ENCODE measurements at regions not wholly inside any gene's neighbourhood (a gene's known extent, or its start where the extent isn't known, plus 50 kb on each side); places are given as distances from the start of the nearest gene placed in this dataset.
"Not testable (repeated sequence)": the region's sequence is repeated elsewhere in the genome, so short reads cannot be mapped to it uniquely, and the experiment has no call there.

DNA sequence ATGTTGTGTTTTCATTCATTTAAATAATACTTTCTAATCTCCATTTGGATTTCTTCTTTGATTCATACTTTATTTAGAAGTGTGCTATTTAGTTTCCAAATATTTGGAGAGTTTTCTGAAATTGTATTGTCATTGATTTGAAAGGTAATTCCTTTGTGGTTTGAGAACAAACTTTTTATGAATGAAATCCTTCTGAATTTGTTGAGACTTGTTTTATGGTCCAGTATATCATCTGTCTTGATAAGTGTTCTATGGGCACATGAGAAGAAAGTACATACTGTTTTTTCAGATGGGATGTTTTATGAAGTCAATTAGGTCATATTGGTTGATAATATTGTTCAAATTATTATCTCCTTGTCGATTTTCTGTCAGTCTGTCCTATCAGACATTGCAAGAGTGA lies 953.8 kb downstream of the NR2F1-AS1 start:
- no peak overlapping the region for H3K27ac ChIP-seq
- no peak for DNase-seq
- no peaks in the 10 kb centered on the region for H3K9me3 ChIP-seq
- 73 to 78% (median 73%) methylated on average over 1 of the region's 1 CpG for WGBS, 3 donors
- H3K4me1 ChIP-seq (ENCODE audit: insufficient read depth) = no peaks in the 10 kb centered on the region
- H3K4me3 ChIP-seq = no peak overlapping the region
- intact Hi-C loops (cut with DNase I) = no loop called here
- TF ChIP-seq POLR2A (IDR thresholded peaks at IDR 0.05) = no peak
- no peak for TF ChIP-seq CTCF (IDR thresholded peaks at IDR 0.05)
- TF ChIP-seq EP300 (IDR thresholded peaks at IDR 0.05) = no peak
- H3K36me3 ChIP-seq = no peaks in the 10 kb centered on the region
- no peaks in the 10 kb centered on the region for H3K27me3 ChIP-seq

- 14 to 19% (median 19%) methylated on average over 1 of the region's 1 CpG for WGBS, 3 donors
- intact Hi-C loops (cut with DNase I) = no loop called here
Measured at GRCh38 chr5:92616085-92616484, 964.9 kb downstream of the NR2F1-AS1 start.

DNA sequence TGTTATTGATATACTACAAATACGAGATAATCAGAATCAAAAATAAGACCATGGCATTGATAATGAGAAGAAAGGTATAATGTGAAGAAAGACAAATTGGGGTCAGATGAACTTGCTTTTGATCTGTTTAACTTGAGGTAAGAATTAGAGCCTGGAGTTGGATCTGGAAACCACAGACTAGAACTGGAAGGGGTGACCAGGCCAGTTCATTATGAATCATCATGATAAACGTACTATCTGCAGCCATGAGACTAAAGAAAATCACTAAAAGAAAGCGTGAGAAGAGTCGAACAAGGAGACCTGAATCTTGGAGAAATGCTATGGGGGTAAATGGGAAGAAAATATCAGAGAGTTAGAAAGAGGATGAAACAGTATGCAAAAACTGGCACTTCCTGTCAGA lies 967.5 kb downstream of the NR2F1-AS1 start:
- TF ChIP-seq EP300 (IDR thresholded peaks at IDR 0.05) (no peak), CTCF (IDR thresholded peaks at IDR 0.05) (no peak), POLR2A (IDR thresholded peaks at IDR 0.05) (no peak)
- Histone ChIP-seq H3K4me1 (ENCODE audit: insufficient read depth) (no peaks in the 10 kb centered on the region), H3K27ac (no peak overlapping the region), H3K36me3 (no peaks in the 10 kb centered on the region), H3K4me3 (no peak overlapping the region), H3K27me3 (no peaks in the 10 kb centered on the region), H3K9me3 (no peaks in the 10 kb centered on the region)
- intact Hi-C loops (cut with DNase I) = no loop called here
- DNase-seq = no peak
- 85 to 93% (median 90%) methylated on average over 4 of the region's 4 CpGs for WGBS, 3 donors

More at GRCh38 chr5:92616085-92616484, 964.9 kb downstream of the NR2F1-AS1 start:
- Histone ChIP-seq H3K36me3 (no peaks in the 10 kb centered on the region), H3K27ac (no peak overlapping the region), H3K4me1 (ENCODE audit: insufficient read depth) (no peaks in the 10 kb centered on the region), H3K27me3 (no peaks in the 10 kb centered on the region), H3K4me3 (no peak overlapping the region), H3K9me3 (no peaks in the 10 kb centered on the region)
- no peak for DNase-seq
- TF ChIP-seq EP300 (IDR thresholded peaks at IDR 0.05) (no peak), CTCF (IDR thresholded peaks at IDR 0.05) (no peak), POLR2A (IDR thresholded peaks at IDR 0.05) (no peak)

- intact Hi-C loops (cut with DNase I) = not testable (repeated sequence)
Measured at GRCh38 chr5:92610435-92610834, 970.6 kb downstream of the NR2F1-AS1 start.

DNA sequence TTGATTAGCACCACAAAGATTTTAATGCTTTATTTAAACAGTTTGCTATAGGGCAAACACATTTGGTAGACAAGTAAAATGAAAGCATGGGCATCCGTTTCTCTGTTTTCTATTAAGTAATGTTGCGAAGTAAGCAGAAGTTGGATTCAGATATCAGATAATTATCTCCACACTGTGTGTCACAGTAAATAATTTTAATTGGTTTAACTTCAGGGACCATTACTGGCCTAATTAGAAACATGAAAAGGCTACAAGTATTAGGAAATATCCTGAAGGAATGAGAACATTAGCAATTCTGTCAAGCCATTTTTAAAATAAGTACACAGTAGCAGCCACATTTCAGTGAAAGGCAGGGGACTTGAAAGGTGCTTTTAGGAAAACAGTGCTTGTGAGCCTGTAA lies 975.4 kb downstream of the NR2F1-AS1 start:
- 86 to 94% (median 87%) methylated on average over 2 of the region's 2 CpGs for WGBS, 3 donors
- TF ChIP-seq POLR2A (IDR thresholded peaks at IDR 0.05) (no peak), EP300 (IDR thresholded peaks at IDR 0.05) (no peak), CTCF (IDR thresholded peaks at IDR 0.05) (no peak)

More at GRCh38 chr5:92610435-92610834, 970.6 kb downstream of the NR2F1-AS1 start:
- not testable (repeated sequence) for H3K9me3 ChIP-seq; DNase-seq; H3K27ac ChIP-seq; H3K27me3 ChIP-seq; H3K36me3 ChIP-seq; H3K4me3 ChIP-seq; H3K4me1 ChIP-seq (ENCODE audit: insufficient read depth)

More for the DNA sequence above, 975.4 kb downstream of the NR2F1-AS1 start:
- Histone ChIP-seq H3K27ac (no peak overlapping the region), H3K27me3 (no peaks in the 10 kb centered on the region), H3K4me3 (no peak overlapping the region), H3K9me3 (no peaks in the 10 kb centered on the region), H3K4me1 (ENCODE audit: insufficient read depth) (no peaks in the 10 kb centered on the region), H3K36me3 (no peaks in the 10 kb centered on the region)
- no peak for DNase-seq
- intact Hi-C loops (cut with DNase I) = loop anchor here in 1 of 4 donors (5.0 kb wide), 1 partner anchor 1137 kb away; the partner anchor contains the start of gene POU5F2
